GM12878 (cell line): ENCODE measurements at regions not wholly inside any gene's neighbourhood (a gene's known extent, or its start where the extent isn't known, plus 50 kb on each side); places are given as distances from the start of the nearest gene placed in this dataset.

Experiments used
- ATAC-seq: fragments of 200-7000 bp; cut with Tn5 transposase; 3 replicates; pipeline ENCODE4 v1.9.1; 2020; ENCODE audit warnings: mild to moderate bottlenecking, moderate library complexity
- BruUV-seq: library from RNA; stranded (reverse); fragments of 400-500 nt; replicated peaks from 2 replicates; lab custom pipeline; 2021; lab: Mats Ljungman, UMichigan
- CTCF ChIA-PET: fragments of 300-600 bp; sonication (Branson Sonifier 250); formaldehyde crosslinking; extraction: SDS; loops from one replicate; lab custom pipeline; 2021; ENCODE audit warnings: inconsistent platforms; lab: Yijun Ruan, JAX
- POLR2A ChIA-PET: fragments of 350-600 bp; formaldehyde crosslinking; extraction: SDS; loops from one replicate; lab custom pipeline; 2021; ENCODE audit warnings: inconsistent platforms; lab: Charles Lee
- RAD21 ChIA-PET: fragments of 300-600 bp; sonication (Branson Sonifier 250); formaldehyde crosslinking; loops from one replicate; lab custom pipeline; 2023; ENCODE audit warnings: antibody characterized with exemption; ENCODE audit not compliant: unreplicated experiment; lab: Charles Lee
- SMC1A ChIA-PET: fragments of 300-600 bp; sonication (Branson Sonifier 250); formaldehyde crosslinking; loops from one replicate; lab custom pipeline; 2023; ENCODE audit not compliant: unreplicated experiment, uncharacterized antibody; lab: Charles Lee
- DNase-seq: peaks from one replicate; pipeline ENCODE4 v3.0.0-alpha.2; 2011; ENCODE audit warnings: low read depth, low spot score
- FAIRE-seq: peaks from 3 replicates; lab custom pipeline; 2011; peaks lifted over from hg19 to GRCh38; lab: Jason Lieb, UNC
- H2AFZ ChIP-seq: 2 replicates; pipeline ENCODE4 v1.6.0; 2011; ENCODE audit warnings: low read depth, low read length, control low read depth; ENCODE audit not compliant: control insufficient read depth
- H3K27ac ChIP-seq: 2 replicates; pipeline ENCODE4 v1.5.1; 2011; ENCODE audit warnings: control low read depth; ENCODE audit not compliant: control insufficient read depth, insufficient read depth
- H3K27me3 ChIP-seq, 2 experiments: replicated peaks in 1 of 2; 2 replicates each; pipeline versions ENCODE4 v1.6.0 to v1.6.1; 2011; ENCODE audit warnings: low read length in 1 of 2; ENCODE audit not compliant: control insufficient read depth in 2 of 2, insufficient read depth in 2 of 2
- H3K36me3 ChIP-seq, 2 experiments: 2 replicates each; pipeline ENCODE4 v1.5.1; 2011; ENCODE audit warnings: low read length in 1 of 2; ENCODE audit not compliant: control insufficient read depth in 2 of 2, insufficient read depth in 2 of 2
- H3K4me1 ChIP-seq: 2 replicates; pipeline ENCODE4 v1.6.1; 2011; ENCODE audit warnings: mild to moderate bottlenecking, low read length, moderate library complexity, mixed read lengths; ENCODE audit not compliant: control insufficient read depth, insufficient read depth
- H3K4me2 ChIP-seq: 2 replicates; pipeline ENCODE4 v1.6.0; 2011; ENCODE audit warnings: control low read depth; ENCODE audit not compliant: control insufficient read depth, insufficient read depth
- H3K4me3 ChIP-seq: fragments of 200-600 bp; sonication (generic); 2 replicates; pipeline ENCODE4 v1.5.1; 2016
- H3K79me2 ChIP-seq: 2 replicates; pipeline ENCODE4 v1.6.0; 2011; ENCODE audit warnings: low read length; ENCODE audit not compliant: control insufficient read depth, insufficient read depth
- H3K9ac ChIP-seq: 2 replicates; pipeline ENCODE4 v1.8.0; 2011; ENCODE audit warnings: low read length, control low read depth, mixed read lengths; ENCODE audit not compliant: control insufficient read depth, insufficient read depth
- H3K9me3 ChIP-seq: replicated peaks from 3 replicates; pipeline ENCODE4 v1.5.1; 2011; ENCODE audit warnings: mild to moderate bottlenecking, low read length; ENCODE audit not compliant: control insufficient read depth, insufficient read depth
- H4K20me1 ChIP-seq: 2 replicates; pipeline ENCODE4 v1.6.0; 2011; ENCODE audit not compliant: control insufficient read depth, insufficient read depth
- CREM ChIP-seq: IDR thresholded peaks from 2 replicates; pipeline ENCODE4 v1.6.1; 2014; ENCODE audit warnings: antibody characterized with exemption, low read depth
- E2F8 ChIP-seq: fragments of 450-650 bp; IDR thresholded peaks from 2 replicates; pipeline ENCODE4 v1.6.1; 2018; ENCODE audit warnings: mild to moderate bottlenecking, low read depth, moderate library complexity; ENCODE audit not compliant: partially characterized antibody
- EP300 ChIP-seq, 2 experiments: fragments of 150-350 bp in 1 of 2; IDR thresholded peaks; 2 replicates each; pipeline ENCODE4 v1.6.1; 2011 to 2012; ENCODE audit warnings: low read depth in 2 of 2, low read length in 2 of 2, borderline replicate concordance in 1 of 2, improper control_type of control experiment in 1 of 2, inconsistent platforms in 1 of 2; ENCODE audit not compliant: control insufficient read depth in 1 of 2
- IKZF1 ChIP-seq: fragments of 450-650 bp; conservative IDR thresholded peaks from 2 replicates; pipeline ENCODE4 v1.6.1; 2017; ENCODE audit warnings: antibody characterized with exemption, mild to moderate bottlenecking
- RB1 ChIP-seq: fragments of 450-650 bp; formaldehyde crosslinking; IDR thresholded peaks from 2 replicates; pipeline ENCODE4 v1.6.1; 2017; ENCODE audit warnings: mild to moderate bottlenecking, borderline replicate concordance
- RFX5 ChIP-seq: IDR thresholded peaks from 2 replicates; pipeline ENCODE4 v1.6.1; 2011; ENCODE audit warnings: low read depth, low read length, improper control_type of control experiment
- SIN3A ChIP-seq: IDR thresholded peaks from 2 replicates; pipeline ENCODE4 v1.6.1; 2012; ENCODE audit warnings: low read depth, low read length, improper control_type of control experiment
- ZNF622 ChIP-seq: fragments of 450-650 bp; IDR thresholded peaks from 2 replicates; pipeline ENCODE4 v1.6.1; 2017; ENCODE audit warnings: mild to moderate bottlenecking, inconsistent platforms
- WGBS: methylation state at CpG from one replicate; pipeline ENCODE4 v1.1.6; 2016; ENCODE audit warnings: low lambda C conversion rate; ENCODE audit not compliant: insufficient replicate concordance, insufficient coverage; ENCODE audit errors: missing lambda C conversion rate; 5-methylcytosine and 5-hydroxymethylcytosine counted together
- in situ Hi-C: fragments of 300-500 bp; cut with MboI; formaldehyde crosslinking; loops from 9 replicates; pipeline ENCODE4 v1.14.3; 2018; ENCODE audit warnings: mixed read lengths
- intact Hi-C: fragments of 100-400 bp; cut with micrococcal nuclease; formaldehyde crosslinking; loops from one replicate; pipeline ENCODE4 v1.14.2; 2022; ENCODE audit not compliant: unreplicated experiment

GRCh38 chr5:143464723-143465490, 61.4 kb upstream of the NR3C1 start:
- no peaks in the 10 kb centered on the region for H3K36me3 ChIP-seq
- ATAC-seq (no peak), DNase-seq (no peak), FAIRE-seq (no peak)
- no peaks in the 10 kb centered on the region for H3K4me1 ChIP-seq
- H3K4me3 ChIP-seq = no peak overlapping the region
- no peaks in the 10 kb centered on the region for H3K27me3 ChIP-seq
- H3K9ac ChIP-seq = no peak overlapping the region
- H3K79me2 ChIP-seq = no peaks in the 10 kb centered on the region
- ChIA-PET POLR2A (interaction anchor here (0.6 kb wide), 1 partner anchor 162 kb away, joined by 5 read pairs; no protein-coding TSS in a partner anchor), CTCF (no interaction called here), RAD21 (no interaction called here), SMC1A (interaction anchor here (0.6 to 1.4 kb wide), 3 partner anchors 46 to 369 kb away, joined by 3 to 4 read pairs (median 3); no protein-coding TSS in a partner anchor)
- in situ Hi-C loops = no loop called here
- no peaks in the 10 kb centered on the region for H4K20me1 ChIP-seq
- H3K4me2 ChIP-seq = no peak overlapping the region
- no peak overlapping the region for H2AFZ ChIP-seq
- no TSS peak for BruUV-seq
- no peak for TF ChIP-seq EP300 (IDR thresholded peaks at IDR 0.05; ENCODE audit: borderline replicate concordance in 1 of 2, control insufficient read depth in 1 of 2, low read depth in 2 of 2, low read length in 2 of 2)
- no peak for TF ChIP-seq SIN3A
- no peak for TF ChIP-seq RB1
- TF ChIP-seq IKZF1 = no peak
- TF ChIP-seq CREM = no peak
- TF ChIP-seq E2F8 = no peak
- no peak for TF ChIP-seq RFX5
- TF ChIP-seq ZNF622 = no peak
- TF ChIP-seq, all 136 proteins: peak for 0
- intact Hi-C loops = no loop called here
- no peak overlapping the region for H3K27ac ChIP-seq
- H3K9me3 ChIP-seq = no peaks in the 10 kb centered on the region
- WGBS = 100% methylated on average over 1 of the region's 1 CpG
